WTC11 (cell line): ENCODE measurements at regions not wholly inside any gene's neighbourhood (a gene's known extent, or its start where the extent isn't known, plus 50 kb on each side); places are given as distances from the start of the nearest gene placed in this dataset.

Source experiments
- ATAC-seq: fragments of 200-7000 bp; cut with Tn5 transposase; 2 replicates; pipeline ENCODE4 v1.10.0; 2021; ENCODE audit warnings: mild to moderate bottlenecking, moderate library complexity
- CTCF ChIA-PET: fragments of 300-600 bp; sonication (Branson Sonifier 250); formaldehyde crosslinking; loops from one replicate; lab custom pipeline; 2021; ENCODE audit warnings: antibody characterized with exemption; lab: Charles Lee
- POLR2A ChIA-PET: fragments of 350-600 bp; sonication (Branson Sonifier 250); formaldehyde crosslinking; loops from one replicate; lab custom pipeline; 2021; ENCODE audit warnings: antibody characterized with exemption; lab: Charles Lee
- DNase-seq: peaks from one replicate; pipeline ENCODE4 v3.0.0; 2021; ENCODE audit warnings: low spot score
- H3K27ac Mint-ChIP-seq: 2 replicates; pipeline ENCODE4 v1.8.0; 2021; ENCODE audit warnings: mixed read lengths
- H3K27me3 Mint-ChIP-seq: 2 replicates; pipeline ENCODE4 v1.8.0; 2021; ENCODE audit warnings: low read depth, mild to moderate bottlenecking, moderate library complexity, mixed read lengths
- H3K36me3 Mint-ChIP-seq: 2 replicates; pipeline ENCODE4 v1.8.0; 2021; ENCODE audit warnings: mixed read lengths
- H3K4me1 Mint-ChIP-seq: 2 replicates; pipeline ENCODE4 v1.8.0; 2022; ENCODE audit warnings: mixed read lengths
- H3K4me3 Mint-ChIP-seq: 2 replicates; pipeline ENCODE4 v1.8.0; 2021; ENCODE audit warnings: mild to moderate bottlenecking, moderate library complexity, mixed read lengths
- H3K9me3 Mint-ChIP-seq: 2 replicates; pipeline ENCODE4 v1.8.0; 2021; ENCODE audit warnings: mixed read lengths
- FOXJ3 ChIP-seq: sonication (generic); formaldehyde crosslinking; IDR thresholded peaks from 2 replicates; pipeline ENCODE4 v1.9.0; 2021; ENCODE audit warnings: missing genetic modification reagents, mild to moderate bottlenecking, borderline replicate concordance
- FOXK1 ChIP-seq: sonication (generic); formaldehyde crosslinking; IDR thresholded peaks from 2 replicates; pipeline ENCODE4 v1.8.0; 2022; ENCODE audit warnings: mild to moderate bottlenecking, moderate library complexity, missing genetic modification reagents
- GTF2I ChIP-seq: fragments of 250-450 bp; sonication (Bioruptor Pico); conservative IDR thresholded peaks from 2 replicates; pipeline ENCODE4 v1.4.0; 2021; ENCODE audit warnings: mild to moderate bottlenecking
- HMGA2 ChIP-seq: fragments of 250-450 bp; sonication (Bioruptor Pico); IDR thresholded peaks from 2 replicates; pipeline ENCODE4 v1.4.0; 2021; ENCODE audit warnings: mild to moderate bottlenecking, moderate library complexity
- MXD4 ChIP-seq: fragments of 250-450 bp; sonication (Bioruptor Pico); IDR thresholded peaks from 2 replicates; pipeline ENCODE4 v1.8.0; 2021; ENCODE audit warnings: mild to moderate bottlenecking, moderate library complexity, borderline replicate concordance
- NFE2L1 ChIP-seq: sonication (generic); formaldehyde crosslinking; IDR thresholded peaks from 2 replicates; pipeline ENCODE4 v1.8.1; 2023; ENCODE audit warnings: missing genetic modification reagents
- NR3C1 ChIP-seq: sonication (generic); formaldehyde crosslinking; conservative IDR thresholded peaks from 2 replicates; pipeline ENCODE4 v1.8.1; 2023; ENCODE audit warnings: low read depth, mild to moderate bottlenecking, missing genetic modification reagents
- PRRX2 ChIP-seq: fragments of 250-450 bp; sonication (Bioruptor Pico); IDR thresholded peaks from 2 replicates; pipeline ENCODE4 v1.8.0; 2021; ENCODE audit warnings: mild to moderate bottlenecking
- RELA ChIP-seq: sonication (generic); formaldehyde crosslinking; IDR thresholded peaks from 2 replicates; pipeline ENCODE4 v1.8.1; 2022; ENCODE audit warnings: missing genetic modification reagents, mild to moderate bottlenecking, borderline replicate concordance
- SMAD4 ChIP-seq: sonication (generic); formaldehyde crosslinking; IDR thresholded peaks from 2 replicates; pipeline ENCODE4 v1.8.0; 2022; ENCODE audit warnings: mild to moderate bottlenecking, missing genetic modification reagents
- TP53 ChIP-seq: sonication (generic); formaldehyde crosslinking; IDR thresholded peaks from 2 replicates; pipeline ENCODE4 v1.8.1; 2023; ENCODE audit warnings: mild to moderate bottlenecking, missing genetic modification reagents
- ZBTB21 ChIP-seq: sonication (generic); formaldehyde crosslinking; IDR thresholded peaks from 2 replicates; pipeline ENCODE4 v1.8.1; 2023; ENCODE audit warnings: mild to moderate bottlenecking, missing genetic modification reagents, borderline replicate concordance
- ZNF121 ChIP-seq: sonication (generic); formaldehyde crosslinking; IDR thresholded peaks from 2 replicates; pipeline ENCODE4 v1.8.0; 2023; ENCODE audit warnings: missing genetic modification reagents
- ZNF232 ChIP-seq: sonication (generic); formaldehyde crosslinking; IDR thresholded peaks from 2 replicates; pipeline ENCODE4 v1.8.0; 2022; ENCODE audit warnings: mild to moderate bottlenecking, missing genetic modification reagents
- ZNF263 ChIP-seq: sonication (generic); formaldehyde crosslinking; IDR thresholded peaks from 2 replicates; pipeline ENCODE4 v1.8.1; 2022; ENCODE audit warnings: low read depth, mild to moderate bottlenecking, moderate library complexity, missing genetic modification reagents
- ZNF317 ChIP-seq: sonication (generic); formaldehyde crosslinking; IDR thresholded peaks from 2 replicates; pipeline ENCODE4 v1.8.1; 2023; ENCODE audit warnings: low read depth, mild to moderate bottlenecking, moderate library complexity, missing genetic modification reagents, borderline replicate concordance
- TF ChIP-seq, protein P1 (sequence below): fragments of 250-450 bp; sonication (Bioruptor Pico); IDR thresholded peaks from 2 replicates; pipeline ENCODE4 v1.9.0; 2021; ENCODE audit warnings: mild to moderate bottlenecking
- TF ChIP-seq, protein P2 (sequence below): sonication (generic); formaldehyde crosslinking; IDR thresholded peaks from 2 replicates; pipeline ENCODE4 v1.8.0; 2022; ENCODE audit warnings: missing genetic modification reagents
- TF ChIP-seq, protein P3 (sequence below): sonication (generic); formaldehyde crosslinking; IDR thresholded peaks from 2 replicates; pipeline ENCODE4 v1.8.1; 2023; ENCODE audit warnings: mild to moderate bottlenecking, missing genetic modification reagents, borderline replicate concordance
- TF ChIP-seq, protein P4 (sequence below): sonication (generic); formaldehyde crosslinking; IDR thresholded peaks from 2 replicates; pipeline ENCODE4 v1.8.1; 2022; ENCODE audit warnings: mild to moderate bottlenecking, moderate library complexity, missing genetic modification reagents

DNA sequence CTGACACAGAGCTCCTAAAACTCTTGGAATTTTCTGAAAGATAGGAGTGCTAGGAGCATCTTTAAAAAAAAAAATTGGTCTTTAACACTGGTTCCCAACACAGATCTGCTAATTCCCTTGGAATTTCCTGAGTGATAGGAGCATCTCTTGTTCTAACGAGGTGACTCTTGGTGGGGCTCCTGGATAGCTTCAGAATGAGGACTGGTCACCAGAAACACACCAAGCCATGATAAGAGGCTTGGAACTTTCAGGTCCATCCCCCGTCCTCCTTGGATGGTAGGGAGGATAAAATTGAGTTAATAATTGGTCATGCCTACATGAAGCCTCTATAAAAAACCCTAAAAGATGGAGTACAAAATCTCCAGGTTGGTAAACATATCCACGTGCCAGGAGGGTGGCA lies 64.5 kb upstream of the LDLRAD3 start:
- no peak for DNase-seq
- POLR2A ChIA-PET, result interaction anchor here (0.5 kb wide), 1 partner anchor 49 kb away, joined by 3 read pairs; no protein-coding TSS in a partner anchor
- ATAC-seq, result no peak
- CTCF ChIA-PET, result interaction anchor here (0.8 to 0.9 kb wide), 2 partner anchors 57 to 176 kb away, joined by 3 to 4 read pairs; no protein-coding TSS in a partner anchor
- H3K4me3 Mint-ChIP-seq, result no peak overlapping the region
- no peak for TF ChIP-seq ZNF263
- TF ChIP-seq ZBTB21 (CRISPR knock-in tag), result no peak
- no peak for TF ChIP-seq ZNF317 (CRISPR knock-in tag)
- no peak for TF ChIP-seq NFE2L1 (CRISPR knock-in tag)
- TF ChIP-seq, protein P1, sequence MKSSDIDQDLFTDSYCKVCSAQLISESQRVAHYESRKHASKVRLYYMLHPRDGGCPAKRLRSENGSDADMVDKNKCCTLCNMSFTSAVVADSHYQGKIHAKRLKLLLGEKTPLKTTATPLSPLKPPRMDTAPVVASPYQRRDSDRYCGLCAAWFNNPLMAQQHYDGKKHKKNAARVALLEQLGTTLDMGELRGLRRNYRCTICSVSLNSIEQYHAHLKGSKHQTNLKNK, result no peak
- no peak for TF ChIP-seq GTF2I (CRISPR knock-in tag)
- TF ChIP-seq TP53 (CRISPR knock-in tag), result no peak
- TF ChIP-seq FOXJ3 (CRISPR knock-in tag), result no peak
- no peak for TF ChIP-seq ZNF232 (CRISPR knock-in tag)
- TF ChIP-seq, protein P2, sequence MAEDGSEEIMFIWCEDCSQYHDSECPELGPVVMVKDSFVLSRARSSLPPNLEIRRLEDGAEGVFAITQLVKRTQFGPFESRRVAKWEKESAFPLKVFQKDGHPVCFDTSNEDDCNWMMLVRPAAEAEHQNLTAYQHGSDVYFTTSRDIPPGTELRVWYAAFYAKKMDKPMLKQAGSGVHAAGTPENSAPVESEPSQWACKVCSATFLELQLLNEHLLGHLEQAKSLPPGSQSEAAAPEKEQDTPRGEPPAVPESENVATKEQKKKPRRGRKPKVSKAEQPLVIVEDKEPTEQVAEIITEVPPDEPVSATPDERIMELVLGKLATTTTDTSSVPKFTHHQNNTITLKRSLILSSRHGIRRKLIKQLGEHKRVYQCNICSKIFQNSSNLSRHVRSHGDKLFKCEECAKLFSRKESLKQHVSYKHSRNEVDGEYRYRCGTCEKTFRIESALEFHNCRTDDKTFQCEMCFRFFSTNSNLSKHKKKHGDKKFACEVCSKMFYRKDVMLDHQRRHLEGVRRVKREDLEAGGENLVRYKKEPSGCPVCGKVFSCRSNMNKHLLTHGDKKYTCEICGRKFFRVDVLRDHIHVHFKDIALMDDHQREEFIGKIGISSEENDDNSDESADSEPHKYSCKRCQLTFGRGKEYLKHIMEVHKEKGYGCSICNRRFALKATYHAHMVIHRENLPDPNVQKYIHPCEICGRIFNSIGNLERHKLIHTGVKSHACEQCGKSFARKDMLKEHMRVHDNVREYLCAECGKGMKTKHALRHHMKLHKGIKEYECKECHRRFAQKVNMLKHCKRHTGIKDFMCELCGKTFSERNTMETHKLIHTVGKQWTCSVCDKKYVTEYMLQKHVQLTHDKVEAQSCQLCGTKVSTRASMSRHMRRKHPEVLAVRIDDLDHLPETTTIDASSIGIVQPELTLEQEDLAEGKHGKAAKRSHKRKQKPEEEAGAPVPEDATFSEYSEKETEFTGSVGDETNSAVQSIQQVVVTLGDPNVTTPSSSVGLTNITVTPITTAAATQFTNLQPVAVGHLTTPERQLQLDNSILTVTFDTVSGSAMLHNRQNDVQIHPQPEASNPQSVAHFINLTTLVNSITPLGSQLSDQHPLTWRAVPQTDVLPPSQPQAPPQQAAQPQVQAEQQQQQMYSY (CRISPR knock-in tag), result no peak
- TF ChIP-seq, protein P3, sequence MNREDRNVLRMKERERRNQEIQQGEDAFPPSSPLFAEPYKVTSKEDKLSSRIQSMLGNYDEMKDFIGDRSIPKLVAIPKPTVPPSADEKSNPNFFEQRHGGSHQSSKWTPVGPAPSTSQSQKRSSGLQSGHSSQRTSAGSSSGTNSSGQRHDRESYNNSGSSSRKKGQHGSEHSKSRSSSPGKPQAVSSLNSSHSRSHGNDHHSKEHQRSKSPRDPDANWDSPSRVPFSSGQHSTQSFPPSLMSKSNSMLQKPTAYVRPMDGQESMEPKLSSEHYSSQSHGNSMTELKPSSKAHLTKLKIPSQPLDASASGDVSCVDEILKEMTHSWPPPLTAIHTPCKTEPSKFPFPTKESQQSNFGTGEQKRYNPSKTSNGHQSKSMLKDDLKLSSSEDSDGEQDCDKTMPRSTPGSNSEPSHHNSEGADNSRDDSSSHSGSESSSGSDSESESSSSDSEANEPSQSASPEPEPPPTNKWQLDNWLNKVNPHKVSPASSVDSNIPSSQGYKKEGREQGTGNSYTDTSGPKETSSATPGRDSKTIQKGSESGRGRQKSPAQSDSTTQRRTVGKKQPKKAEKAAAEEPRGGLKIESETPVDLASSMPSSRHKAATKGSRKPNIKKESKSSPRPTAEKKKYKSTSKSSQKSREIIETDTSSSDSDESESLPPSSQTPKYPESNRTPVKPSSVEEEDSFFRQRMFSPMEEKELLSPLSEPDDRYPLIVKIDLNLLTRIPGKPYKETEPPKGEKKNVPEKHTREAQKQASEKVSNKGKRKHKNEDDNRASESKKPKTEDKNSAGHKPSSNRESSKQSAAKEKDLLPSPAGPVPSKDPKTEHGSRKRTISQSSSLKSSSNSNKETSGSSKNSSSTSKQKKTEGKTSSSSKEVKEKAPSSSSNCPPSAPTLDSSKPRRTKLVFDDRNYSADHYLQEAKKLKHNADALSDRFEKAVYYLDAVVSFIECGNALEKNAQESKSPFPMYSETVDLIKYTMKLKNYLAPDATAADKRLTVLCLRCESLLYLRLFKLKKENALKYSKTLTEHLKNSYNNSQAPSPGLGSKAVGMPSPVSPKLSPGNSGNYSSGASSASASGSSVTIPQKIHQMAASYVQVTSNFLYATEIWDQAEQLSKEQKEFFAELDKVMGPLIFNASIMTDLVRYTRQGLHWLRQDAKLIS, result no peak
- TF ChIP-seq, protein P4, sequence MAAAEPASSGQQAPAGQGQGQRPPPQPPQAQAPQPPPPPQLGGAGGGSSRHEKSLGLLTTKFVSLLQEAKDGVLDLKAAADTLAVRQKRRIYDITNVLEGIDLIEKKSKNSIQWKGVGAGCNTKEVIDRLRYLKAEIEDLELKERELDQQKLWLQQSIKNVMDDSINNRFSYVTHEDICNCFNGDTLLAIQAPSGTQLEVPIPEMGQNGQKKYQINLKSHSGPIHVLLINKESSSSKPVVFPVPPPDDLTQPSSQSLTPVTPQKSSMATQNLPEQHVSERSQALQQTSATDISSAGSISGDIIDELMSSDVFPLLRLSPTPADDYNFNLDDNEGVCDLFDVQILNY (CRISPR knock-in tag), result no peak
- no peaks in the 10 kb centered on the region for H3K36me3 Mint-ChIP-seq
- H3K27me3 Mint-ChIP-seq, result peaks cover 2% of the 10 kb centered on the region; the same call in 1 of the 2 replicates
- H3K27ac Mint-ChIP-seq, result no peak overlapping the region
- peaks cover 3% of the 10 kb centered on the region for H3K9me3 Mint-ChIP-seq
- peaks cover 9% of the 10 kb centered on the region for H3K4me1 Mint-ChIP-seq

DNA sequence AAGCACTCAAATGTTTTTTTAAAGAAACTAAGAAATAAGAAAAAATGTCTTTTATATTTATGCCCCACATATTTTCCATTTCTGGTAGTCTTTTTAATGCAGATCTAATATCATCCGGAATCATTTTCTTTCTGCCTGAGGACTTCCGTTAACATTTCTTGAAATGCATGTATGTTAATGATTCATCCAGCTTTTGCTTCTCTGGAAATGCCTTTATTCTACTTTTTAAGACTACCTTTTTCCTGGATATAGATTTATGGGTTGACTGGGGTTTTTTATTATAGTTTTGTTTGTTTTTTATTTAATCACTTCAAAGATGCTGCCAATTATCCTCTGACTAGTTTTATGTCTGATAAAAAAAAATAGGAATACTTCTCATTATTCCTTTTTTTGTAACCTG lies 57.1 kb upstream of the LDLRAD3 start:
- H3K4me3 Mint-ChIP-seq, result no peak overlapping the region

DNA sequence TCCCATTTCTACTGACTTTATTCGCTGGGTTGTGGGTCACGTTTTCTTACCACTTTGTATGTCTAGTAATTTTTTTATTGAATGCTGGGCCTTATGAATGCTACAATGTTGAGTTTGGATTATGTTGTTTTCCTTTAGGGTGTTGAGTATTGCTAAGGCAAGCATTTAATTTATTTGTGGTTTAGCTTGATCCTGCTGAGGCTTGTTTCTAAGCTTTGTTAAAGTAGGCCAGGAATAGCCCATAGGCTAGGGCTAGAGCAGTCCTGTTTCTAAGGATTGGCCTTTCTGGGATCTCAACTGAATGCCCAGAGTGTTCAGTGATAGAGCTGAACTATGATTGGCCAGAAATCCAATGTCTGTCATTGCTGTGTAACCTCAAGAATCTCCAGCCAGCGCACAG lies 56.1 kb upstream of the LDLRAD3 start:
- Mint-ChIP-seq H3K36me3 (no peaks in the 10 kb centered on the region), H3K9me3 (peaks cover 13% of the 10 kb centered on the region), H3K27me3 (peaks cover 6% of the 10 kb centered on the region; the same call in 1 of the 2 replicates), H3K4me3 (no peak overlapping the region), H3K4me1 (peaks cover 12% of the 10 kb centered on the region), H3K27ac (no peak overlapping the region)
- CTCF ChIA-PET, result interaction anchor here (1.2 to 1.5 kb wide), 2 partner anchors 66 to 222 kb away, joined by 3 to 9 read pairs; no protein-coding TSS in a partner anchor
- TF ChIP-seq NR3C1 (no peak), MXD4 (no peak), RELA (CRISPR knock-in tag) (no peak), PRRX2 (no peak), ZNF121 (CRISPR knock-in tag) (no peak), FOXK1 (CRISPR knock-in tag) (no peak)
- TF ChIP-seq, all 79 proteins: peak for 0
- POLR2A ChIA-PET, result no interaction called here
- ATAC-seq (no peak), DNase-seq (no peak)

More for the DNA sequence above, 57.1 kb upstream of the LDLRAD3 start:
- CTCF ChIA-PET, result interaction anchor here (1.5 kb wide), 1 partner anchor 65 kb away, joined by 9 read pairs; no protein-coding TSS in a partner anchor
- peaks cover 13% of the 10 kb centered on the region for H3K9me3 Mint-ChIP-seq
- TF ChIP-seq HMGA2 (no peak), SMAD4 (CRISPR knock-in tag) (no peak)
- TF ChIP-seq, all 79 proteins: peak for 0
- no peak for DNase-seq
- H3K4me1 Mint-ChIP-seq, result peaks cover 12% of the 10 kb centered on the region
- POLR2A ChIA-PET, result no interaction called here
- H3K27ac Mint-ChIP-seq, result no peak overlapping the region
- H3K36me3 Mint-ChIP-seq, result no peaks in the 10 kb centered on the region
- 0 out of 2 replicates have a peak, but pooled peaks cover 2% of the 10 kb centered on the region for H3K27me3 Mint-ChIP-seq
- ATAC-seq, result no peak
